PC-3 (cell line): ENCODE measurements at regions not wholly inside any gene's neighbourhood (a gene's known extent, or its start where the extent isn't known, plus 50 kb on each side); places are given as distances from the start of the nearest gene placed in this dataset.

Experiments
- ATAC-seq: fragments of 200-7000 bp; cut with Tn5 transposase; 2 replicates; pipeline ENCODE4 v1.9.1; 2020; ENCODE audit warnings: mild to moderate bottlenecking, moderate library complexity
- BruUV-seq: library from RNA; stranded (reverse); fragments of 400-500 nt; replicated peaks from 2 replicates; lab custom pipeline; 2021; lab: Mats Ljungman, UMichigan
- CTCF ChIA-PET: fragments of 300-600 bp; sonication (Branson Sonifier 250); formaldehyde crosslinking; loops from one replicate; lab custom pipeline; 2022; ENCODE audit warnings: antibody characterized with exemption; lab: Charles Lee
- POLR2A ChIA-PET: fragments of 300-600 bp; sonication (Branson Sonifier 250); formaldehyde crosslinking; loops from one replicate; lab custom pipeline; 2022; ENCODE audit warnings: antibody characterized with exemption; ENCODE audit not compliant: unreplicated experiment; lab: Charles Lee
- DNase-seq: peaks from one replicate; pipeline ENCODE4 v3.0.0-alpha.2; 2015
- H2AFZ ChIP-seq: fragments of 300-600 bp; sonication (generic); 2 replicates; pipeline ENCODE4 v1.6.0; 2016; ENCODE audit warnings: antibody characterized with exemption, low read length
- H3F3A ChIP-seq: fragments of 300-600 bp; sonication (generic); one replicate; pipeline ENCODE4 v1.6.0; 2017; ENCODE audit warnings: antibody characterized with exemption, low read length, control low read depth, mild to moderate bottlenecking; ENCODE audit not compliant: unreplicated experiment
- H3K27ac ChIP-seq: fragments of 300-600 bp; sonication (generic); 2 replicates; pipeline ENCODE4 v1.5.1; 2016; ENCODE audit warnings: mild to moderate bottlenecking, low read length
- H3K27me3 ChIP-seq: fragments of 300-600 bp; sonication (generic); 2 replicates; pipeline ENCODE4 v1.6.1; 2016; ENCODE audit warnings: low read length, mixed read lengths
- H3K36me3 ChIP-seq: fragments of 300-600 bp; sonication (generic); 2 replicates; pipeline ENCODE4 v1.6.1; 2016; ENCODE audit warnings: low read depth, mixed run types, low read length, mixed read lengths
- H3K4me1 ChIP-seq: fragments of 300-600 bp; sonication (generic); 2 replicates; pipeline ENCODE4 v1.5.1; 2016; ENCODE audit warnings: low read length; ENCODE audit not compliant: insufficient read depth
- H3K4me2 ChIP-seq: fragments of 300-600 bp; sonication (generic); 2 replicates; pipeline ENCODE4 v1.6.0; 2016; ENCODE audit warnings: low read length
- H3K4me3 ChIP-seq: fragments of 300-600 bp; sonication (generic); 2 replicates; pipeline ENCODE4 v1.5.1; 2016; ENCODE audit warnings: mild to moderate bottlenecking, low read length, mixed read lengths
- H3K79me2 ChIP-seq: fragments of 300-600 bp; sonication (generic); 2 replicates; pipeline ENCODE4 v1.6.1; 2017; ENCODE audit warnings: low read length, mixed read lengths
- H3K9ac ChIP-seq: fragments of 300-600 bp; sonication (generic); 2 replicates; pipeline ENCODE4 v1.6.0; 2016; ENCODE audit warnings: mild to moderate bottlenecking, low read length
- H3K9me2 ChIP-seq: fragments of 300-600 bp; sonication (generic); replicated peaks from 2 replicates; pipeline ENCODE4 v1.6.1; 2016; ENCODE audit warnings: mixed run types, low read length, mixed read lengths
- H3K9me3 ChIP-seq: fragments of 300-600 bp; sonication (generic); 2 replicates; pipeline ENCODE4 v1.6.1; 2016; ENCODE audit warnings: low read length, mixed read lengths
- H4K20me1 ChIP-seq: fragments of 300-600 bp; sonication (generic); 2 replicates; pipeline ENCODE4 v1.6.1; 2016; ENCODE audit warnings: low read length, mixed read lengths
- CTCF ChIP-seq: fragments of 300-600 bp; sonication (generic); conservative IDR thresholded peaks from 2 replicates; pipeline ENCODE4 v1.5.1; 2017; ENCODE audit warnings: antibody characterized with exemption, low read depth, mild to moderate bottlenecking, low read length
- EZH2 ChIP-seq: fragments of 300-600 bp; sonication (generic); IDR thresholded peaks from one replicate; pipeline ENCODE4 v1.6.1; 2017; ENCODE audit warnings: antibody characterized with exemption, mild to moderate bottlenecking, low read length; ENCODE audit not compliant: unreplicated experiment
- EZH2phosphoT487 ChIP-seq: fragments of 300-600 bp; sonication (generic); IDR thresholded peaks from 2 replicates; pipeline ENCODE4 v1.6.1; 2018; ENCODE audit warnings: mild to moderate bottlenecking, antibody characterized with exemption, low read length, borderline replicate concordance
- intact Hi-C: fragments of 100-400 bp; cut with micrococcal nuclease; formaldehyde crosslinking; loops from 2 replicates; pipeline ENCODE4 v1.9.0; 2023

- ATAC-seq (no peak), DNase-seq (no peak)
- POLR2A ChIA-PET = no interaction called here
- H2AFZ ChIP-seq = no peak overlapping the region
- TF ChIP-seq EZH2phosphoT487 (no peak), CTCF (no peak), EZH2 (no peak)
- H3K4me1 ChIP-seq = peaks cover 13% of the 10 kb centered on the region
- no peaks in the 10 kb centered on the region for H3K9me3 ChIP-seq
- BruUV-seq = no TSS peak
- CTCF ChIA-PET = interaction anchor here (0.6 to 0.8 kb wide), 4 partner anchors 12 to 1140 kb away, joined by 3 to 7 read pairs (median 4); no protein-coding TSS in a partner anchor
- H3K27ac ChIP-seq = no peak overlapping the region
- intact Hi-C loops = no loop called here
- H3F3A ChIP-seq = no peaks in the 10 kb centered on the region
- no peaks in the 10 kb centered on the region for H3K36me3 ChIP-seq
- no peaks in the 10 kb centered on the region for H4K20me1 ChIP-seq
- no peaks in the 10 kb centered on the region for H3K27me3 ChIP-seq
- no peak overlapping the region for H3K4me2 ChIP-seq
- no peaks in the 10 kb centered on the region for H3K79me2 ChIP-seq
- H3K9me2 ChIP-seq = no peaks in the 10 kb centered on the region
- no peak overlapping the region for H3K4me3 ChIP-seq
- H3K9ac ChIP-seq = no peak overlapping the region
These were observed 325.2 kb downstream of the DYSF start for GRCh38 chr2:71778514-71778913.

- Histone ChIP-seq H3K36me3 (no peaks in the 10 kb centered on the region), H3K79me2 (no peaks in the 10 kb centered on the region), H3K27me3 (no peaks in the 10 kb centered on the region), H3K4me3 (no peak overlapping the region), H2AFZ (no peak overlapping the region), H3F3A (no peaks in the 10 kb centered on the region), H3K27ac (no peak overlapping the region), H3K9ac (no peak overlapping the region), H3K4me1 (peaks cover 10% of the 10 kb centered on the region), H3K9me2 (no peaks in the 10 kb centered on the region), H3K4me2 (no peak overlapping the region), H3K9me3 (no peaks in the 10 kb centered on the region), H4K20me1 (no peaks in the 10 kb centered on the region)
- DNase-seq (no peak), ATAC-seq (no peak)
- ChIA-PET POLR2A (no interaction called here), CTCF (interaction anchor here (0.6 kb wide), 1 partner anchor 1141 kb away, joined by 3 read pairs; no protein-coding TSS in a partner anchor)
- intact Hi-C loops = no loop called here
- BruUV-seq = no TSS peak
- no peak for TF ChIP-seq EZH2phosphoT487
- no peak for TF ChIP-seq CTCF
- no peak for TF ChIP-seq EZH2
These were observed 324.6 kb downstream of the DYSF start for GRCh38 chr2:71777946-71778345.

- POLR2A ChIA-PET = interaction anchor here (0.5 to 0.7 kb wide), 2 partner anchors 15 to 42 kb away, joined by 5 to 10 read pairs; no protein-coding TSS in a partner anchor
These were observed 322.9 kb downstream of the DYSF start for GRCh38 chr2:71776227-71776626.

More at GRCh38 chr2:71776227-71776626, 322.9 kb downstream of the DYSF start:
- H3K36me3 ChIP-seq = no peaks in the 10 kb centered on the region
- intact Hi-C loops = no loop called here
- H4K20me1 ChIP-seq = no peaks in the 10 kb centered on the region
- no peaks in the 10 kb centered on the region for H3K9me3 ChIP-seq
- H3K9ac ChIP-seq = no peak overlapping the region
- no peaks in the 10 kb centered on the region for H3K79me2 ChIP-seq
- H3K4me1 ChIP-seq = peaks cover 17% of the 10 kb centered on the region
- no TSS peak for BruUV-seq
- DNase-seq (no peak), ATAC-seq (no peak)
- H3K9me2 ChIP-seq = no peaks in the 10 kb centered on the region
- H3K27ac ChIP-seq = no peak overlapping the region
- TF ChIP-seq EZH2 (no peak), CTCF (no peak), EZH2phosphoT487 (no peak)
- CTCF ChIA-PET = no interaction called here
- no peak overlapping the region for H3K4me2 ChIP-seq
- no peaks in the 10 kb centered on the region for H3F3A ChIP-seq
- no peak overlapping the region for H2AFZ ChIP-seq
- no peaks in the 10 kb centered on the region for H3K27me3 ChIP-seq
- no peak overlapping the region for H3K4me3 ChIP-seq
